OCI-LY3 (cell line): ENCODE measurements at regions not wholly inside any gene's neighbourhood (a gene's known extent, or its start where the extent isn't known, plus 50 kb on each side); places are given as distances from the start of the nearest gene placed in this dataset.

Source experiments
- CTCF ChIP-seq: fragments of 200-600, 300-600 bp; sonication (generic); IDR thresholded peaks from 2 replicates; pipeline ENCODE4 v1.5.1; 2014; ENCODE audit warnings: antibody characterized with exemption, low read length, low read depth
- EZH2phosphoT487 ChIP-seq: fragments of 200-600 bp; shearing (Covaris generic); IDR thresholded peaks from 2 replicates; pipeline ENCODE4 v1.6.1; 2018; ENCODE audit warnings: antibody characterized with exemption, mixed run types, low read depth

DNA sequence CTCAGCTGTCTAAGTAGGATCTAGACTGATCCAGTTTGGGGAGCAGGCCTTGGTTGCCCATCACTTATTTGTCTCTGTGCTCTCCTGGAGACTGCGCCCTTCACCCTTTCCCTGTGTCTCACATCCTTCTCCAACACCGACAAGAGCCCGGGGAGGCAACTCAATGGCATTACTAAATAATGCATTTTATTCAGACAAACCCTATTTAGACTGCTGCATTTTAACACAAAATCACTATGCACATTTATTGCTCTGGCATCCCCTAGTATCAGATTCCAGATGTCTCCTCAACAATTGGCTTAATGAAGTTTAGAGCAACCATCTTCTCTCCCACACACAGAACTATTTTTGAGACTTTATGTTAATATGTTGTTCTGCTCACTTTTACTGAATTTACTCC lies 436.4 kb upstream of the CHRM3 start:
- TF ChIP-seq CTCF: no peak
- no peak for TF ChIP-seq EZH2phosphoT487
